Peyer's patch (tissue), 4 donors: ENCODE measurements at regions not wholly inside any gene's neighbourhood (a gene's known extent, or its start where the extent isn't known, plus 50 kb on each side); places are given as distances from the start of the nearest gene placed in this dataset.
A peak's percentile ranks its signal among the peaks of the same experiment; 100 is the strongest.

ENCODE experiments used
- DNase-seq, 3 donors: peaks; one replicate each; pipeline ENCODE4 v3.0.0-alpha.2; 2017 to 2019
- H3K27ac ChIP-seq, 4 donors: fragments of 200-600 bp; sonication (generic); one replicate each; pipeline ENCODE4 v1.5.1; 2016 to 2019
- H3K27me3 ChIP-seq, 2 donors: fragments of 200-600 bp; sonication (generic); one replicate each; pipeline ENCODE4 v1.5.1; 2019
- H3K36me3 ChIP-seq, 3 donors: fragments of 200-600 bp; sonication (generic); one replicate each; pipeline ENCODE4 v1.5.1; 2016 to 2019
- H3K4me1 ChIP-seq, 4 donors: fragments of 200-600 bp; sonication (generic); one replicate each; pipeline ENCODE4 v1.5.1; 2016 to 2019
- H3K4me3 ChIP-seq, 4 donors: fragments of 200-600 bp; sonication (generic); 1 replicate in 3 of 4; 2 replicates in 1 of 4; pipeline ENCODE4 v1.5.1; 2016 to 2019; ENCODE audit warnings: mild to moderate bottlenecking in 1 of 4
- H3K9me3 ChIP-seq, 4 donors: fragments of 200-600 bp; sonication (generic); one replicate each; pipeline ENCODE4 v1.5.1; 2016 to 2019; ENCODE audit warnings: mild to moderate bottlenecking in 1 of 4
- POLR2A ChIP-seq, 2 donors: fragments of 450-650 bp; IDR thresholded peaks; one replicate each; pipeline ENCODE4 v1.5.1; 2017; ENCODE audit warnings: antibody characterized with exemption in 2 of 2, mild to moderate bottlenecking in 2 of 2, moderate library complexity in 2 of 2
- TF ChIP-seq, protein P1 (sequence below), 6 experiments: fragments of 450-650 bp in 4 of 6; fragments of 200-600 bp in 2 of 6; sonication (generic) in 1 of 6; IDR thresholded peaks; one replicate each; pipeline ENCODE4 v1.5.1; 2017 to 2019; ENCODE audit warnings: antibody characterized with exemption in 6 of 6, mild to moderate bottlenecking in 3 of 6, moderate library complexity in 1 of 6

DNA sequence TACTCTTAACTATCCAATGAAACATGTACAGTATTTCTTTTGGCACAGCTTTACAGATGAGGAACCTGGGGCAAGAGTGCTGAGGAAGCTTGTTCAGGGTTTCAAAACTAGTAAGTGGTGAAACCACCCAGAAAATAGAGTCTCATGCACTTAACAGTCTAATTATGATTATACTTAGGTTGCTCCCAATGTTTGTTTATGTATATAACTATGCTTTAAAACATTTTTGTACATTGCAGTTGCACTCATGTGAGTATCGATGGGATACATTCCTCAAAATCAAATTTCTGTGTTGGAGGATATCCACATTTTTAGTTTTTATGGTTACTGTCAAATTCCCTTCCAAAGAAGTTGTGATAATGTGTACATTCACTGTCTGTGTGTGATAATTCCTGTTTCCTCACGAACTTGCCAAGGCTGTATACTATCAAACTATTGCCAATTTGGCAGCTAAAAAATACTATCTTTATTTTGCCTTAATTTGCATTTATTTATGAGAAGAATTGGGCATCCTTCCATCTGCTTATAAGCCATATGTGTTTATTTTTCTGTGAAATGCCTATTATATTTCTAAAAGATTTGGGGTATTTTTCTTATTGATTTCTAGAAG lies 143.9 kb upstream of the SSTR1 start:
- no peak overlapping the region for H3K4me3 ChIP-seq
- no peaks in the 10 kb centered on the region for H3K36me3 ChIP-seq
- no peaks in the 10 kb centered on the region for H3K27me3 ChIP-seq
- no peak overlapping the region for H3K27ac ChIP-seq
- H3K9me3 ChIP-seq, result peaks cover 0 to 7% (median 1%) of the 10 kb centered on the region in 4 donors
- TF ChIP-seq, protein P1, sequence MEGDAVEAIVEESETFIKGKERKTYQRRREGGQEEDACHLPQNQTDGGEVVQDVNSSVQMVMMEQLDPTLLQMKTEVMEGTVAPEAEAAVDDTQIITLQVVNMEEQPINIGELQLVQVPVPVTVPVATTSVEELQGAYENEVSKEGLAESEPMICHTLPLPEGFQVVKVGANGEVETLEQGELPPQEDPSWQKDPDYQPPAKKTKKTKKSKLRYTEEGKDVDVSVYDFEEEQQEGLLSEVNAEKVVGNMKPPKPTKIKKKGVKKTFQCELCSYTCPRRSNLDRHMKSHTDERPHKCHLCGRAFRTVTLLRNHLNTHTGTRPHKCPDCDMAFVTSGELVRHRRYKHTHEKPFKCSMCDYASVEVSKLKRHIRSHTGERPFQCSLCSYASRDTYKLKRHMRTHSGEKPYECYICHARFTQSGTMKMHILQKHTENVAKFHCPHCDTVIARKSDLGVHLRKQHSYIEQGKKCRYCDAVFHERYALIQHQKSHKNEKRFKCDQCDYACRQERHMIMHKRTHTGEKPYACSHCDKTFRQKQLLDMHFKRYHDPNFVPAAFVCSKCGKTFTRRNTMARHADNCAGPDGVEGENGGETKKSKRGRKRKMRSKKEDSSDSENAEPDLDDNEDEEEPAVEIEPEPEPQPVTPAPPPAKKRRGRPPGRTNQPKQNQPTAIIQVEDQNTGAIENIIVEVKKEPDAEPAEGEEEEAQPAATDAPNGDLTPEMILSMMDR (IDR thresholded peaks at IDR 0.05), result no peak
- no peak for TF ChIP-seq POLR2A (IDR thresholded peaks at IDR 0.05)
- no peaks in the 10 kb centered on the region for H3K4me1 ChIP-seq
- DNase-seq, result no peak

DNA sequence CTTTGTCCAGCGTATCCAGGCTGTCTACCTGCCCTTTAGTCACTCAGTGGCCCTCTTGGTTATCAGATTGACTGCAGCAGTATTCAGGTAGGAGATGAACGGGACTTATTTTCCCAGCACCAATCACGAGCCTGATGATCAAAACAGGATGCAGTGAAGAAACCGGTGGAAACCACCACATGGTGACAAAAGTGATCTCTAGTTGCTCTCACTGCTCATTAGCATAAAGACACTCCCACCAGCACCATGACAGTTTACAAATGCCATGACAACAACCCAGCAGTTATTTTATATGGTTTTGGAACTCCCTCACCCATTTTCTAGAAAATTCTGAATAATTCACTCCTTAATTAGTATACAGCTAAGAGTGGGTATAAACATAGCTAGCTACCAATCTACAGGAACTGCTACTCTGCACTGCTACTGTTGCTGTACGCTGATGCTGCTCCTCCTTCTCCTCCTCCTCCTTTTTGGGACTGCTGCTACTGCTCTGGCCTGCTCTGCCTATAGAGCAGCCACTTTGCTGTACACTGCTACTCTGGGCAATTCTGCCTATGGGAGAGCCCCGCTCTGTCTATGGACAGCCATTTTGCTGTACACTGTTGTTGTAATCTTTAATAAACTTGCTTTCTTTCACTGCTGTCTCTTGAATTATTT lies 142.5 kb upstream of the SSTR1 start:
- no peak for TF ChIP-seq POLR2A (IDR thresholded peaks at IDR 0.05)
- TF ChIP-seq, protein P1 (IDR thresholded peaks at IDR 0.05), result no peak
- Histone ChIP-seq H3K9me3 (peaks cover 0 to 7% (median 1%) of the 10 kb centered on the region in 4 donors), H3K4me3 (no peak overlapping the region), H3K4me1 (no peaks in the 10 kb centered on the region), H3K36me3 (no peaks in the 10 kb centered on the region), H3K27me3 (no peaks in the 10 kb centered on the region), H3K27ac (no peak overlapping the region)
- DNase-seq, result peak in 2 of 3 donors; percentile 24 to 52

DNA sequence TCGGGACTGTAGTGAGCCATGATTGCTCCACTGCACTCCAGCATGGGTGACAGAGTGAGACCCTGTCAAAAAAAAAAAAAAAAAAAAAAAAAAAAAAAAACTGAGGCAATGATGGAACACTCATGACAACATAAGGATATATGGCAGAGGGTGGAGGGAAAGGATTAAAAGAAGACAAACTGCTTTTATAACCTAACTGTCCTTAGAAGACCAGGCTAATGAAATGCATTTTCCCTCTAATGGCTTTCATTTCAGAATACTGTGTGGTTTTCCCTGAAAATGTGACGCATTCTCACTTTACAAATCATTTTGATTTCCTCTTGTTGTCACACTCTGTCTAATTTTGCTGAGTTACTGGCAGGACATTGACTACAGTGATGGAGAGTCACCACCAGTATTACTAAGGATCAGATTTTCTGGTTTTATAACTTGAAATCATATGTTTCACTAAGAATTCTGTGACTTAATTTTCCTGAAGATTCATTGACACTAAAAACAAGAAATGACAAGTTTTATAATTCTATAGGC lies 137.6 kb upstream of the SSTR1 start:
- Histone ChIP-seq H3K27me3 (no peaks in the 10 kb centered on the region), H3K4me3 (no peak overlapping the region), H3K27ac (no peak overlapping the region), H3K4me1 (no peaks in the 10 kb centered on the region), H3K9me3 (no peaks in the 10 kb centered on the region), H3K36me3 (no peaks in the 10 kb centered on the region)
- TF ChIP-seq POLR2A (IDR thresholded peaks at IDR 0.05), result no peak
- DNase-seq, result no peak

DNA sequence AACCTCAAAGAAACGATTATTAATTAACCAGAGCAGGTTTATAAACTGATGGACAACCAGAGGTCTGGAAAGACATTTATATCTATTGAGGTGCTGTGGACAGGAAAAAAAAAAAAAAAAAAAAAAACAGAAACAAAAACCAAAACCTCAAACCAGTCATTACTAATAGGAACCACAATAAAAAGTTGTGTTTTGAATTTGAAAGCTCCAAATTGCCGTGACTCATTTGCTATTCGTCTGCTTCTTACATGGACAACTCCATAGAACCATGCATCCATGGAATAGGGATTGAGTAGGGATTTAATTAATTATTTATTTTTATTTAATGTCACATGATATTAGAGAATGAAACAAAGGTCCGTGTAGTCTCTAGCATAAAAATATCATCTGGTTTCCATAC lies 134.1 kb upstream of the SSTR1 start:
- no peaks in the 10 kb centered on the region for H3K9me3 ChIP-seq
- H3K36me3 ChIP-seq, result no peaks in the 10 kb centered on the region
- no peak overlapping the region for H3K27ac ChIP-seq
- no peak for DNase-seq
- no peaks in the 10 kb centered on the region for H3K27me3 ChIP-seq
- TF ChIP-seq POLR2A (IDR thresholded peaks at IDR 0.05), result no peak
- TF ChIP-seq, protein P1 (IDR thresholded peaks at IDR 0.05), result no peak
- H3K4me3 ChIP-seq, result no peak overlapping the region
- no peaks in the 10 kb centered on the region for H3K4me1 ChIP-seq

DNA sequence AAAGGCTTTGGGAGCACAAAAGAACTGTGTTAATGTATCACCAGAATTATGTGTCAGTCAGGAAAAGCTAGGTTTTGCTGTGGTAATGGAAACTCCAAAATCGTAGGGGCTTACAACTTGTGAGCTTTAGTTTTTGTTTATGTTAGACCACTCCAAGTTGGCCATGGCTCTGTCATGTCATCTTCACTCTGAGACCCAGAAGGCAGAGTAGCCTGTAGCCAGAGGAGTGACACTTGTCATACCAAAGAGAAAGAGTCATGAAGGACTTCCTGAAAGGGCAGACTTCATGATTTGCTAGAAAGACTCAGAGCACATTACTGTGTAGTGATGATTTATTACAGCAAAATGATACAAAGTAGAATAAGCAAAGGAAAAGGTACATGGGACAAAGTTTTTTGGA lies 133.6 kb upstream of the SSTR1 start:
- H3K27me3 ChIP-seq, result no peaks in the 10 kb centered on the region
- no peak overlapping the region for H3K4me3 ChIP-seq
- DNase-seq, result no peak
- H3K4me1 ChIP-seq, result no peaks in the 10 kb centered on the region
- no peak for TF ChIP-seq POLR2A (IDR thresholded peaks at IDR 0.05)
- TF ChIP-seq, protein P1 (IDR thresholded peaks at IDR 0.05), result no peak
- H3K36me3 ChIP-seq, result no peaks in the 10 kb centered on the region
- H3K9me3 ChIP-seq, result no peaks in the 10 kb centered on the region
- no peak overlapping the region for H3K27ac ChIP-seq

DNA sequence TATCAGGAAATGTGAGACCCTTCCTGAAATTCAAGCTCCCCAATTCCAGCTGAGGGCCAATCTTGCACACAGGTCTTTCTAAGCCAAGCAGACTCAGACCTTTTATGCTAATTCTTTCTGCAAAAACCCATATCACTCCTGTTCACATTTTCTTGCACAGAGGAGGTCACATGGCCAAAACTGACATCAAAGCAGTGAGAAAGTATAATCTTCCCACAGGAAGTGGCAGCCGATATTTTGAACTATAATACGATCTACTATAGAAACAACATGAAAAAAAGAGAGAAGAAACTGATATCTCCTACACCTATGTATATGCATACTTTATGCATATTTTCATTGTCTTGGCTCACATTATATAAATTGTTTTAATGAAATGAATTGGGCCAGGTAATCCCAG lies 132.9 kb upstream of the SSTR1 start:
- Histone ChIP-seq H3K27ac (no peak overlapping the region), H3K9me3 (no peaks in the 10 kb centered on the region), H3K36me3 (no peaks in the 10 kb centered on the region), H3K4me3 (no peak overlapping the region), H3K27me3 (no peaks in the 10 kb centered on the region), H3K4me1 (no peaks in the 10 kb centered on the region)
- peak in 1 of 3 donors; percentile 21 for DNase-seq
- TF ChIP-seq POLR2A (IDR thresholded peaks at IDR 0.05), result no peak
- TF ChIP-seq, protein P1 (IDR thresholded peaks at IDR 0.05), result no peak
